Adipocyte (in vitro differentiated cells): ENCODE measurements at regions not wholly inside any gene's neighbourhood (a gene's known extent, or its start where the extent isn't known, plus 50 kb on each side); places are given as distances from the start of the nearest gene placed in this dataset.
"Not testable (repeated sequence)": the region's sequence is repeated elsewhere in the genome, so short reads cannot be mapped to it uniquely, and the experiment has no call there.

Source experiments
- DNase-seq: peaks from one replicate; pipeline ENCODE4 v3.0.0-alpha.2; 2015; ENCODE audit warnings: low read depth
- H3K27me3 ChIP-seq: replicated peaks from 2 replicates; pipeline ENCODE4 v1.7.0; 2013; ENCODE audit warnings: mild to moderate bottlenecking, low read length, moderate library complexity; ENCODE audit not compliant: control insufficient read depth, insufficient read depth
- H3K36me3 ChIP-seq: 2 replicates; pipeline ENCODE4 v1.7.0; 2013; ENCODE audit warnings: low read length, mild to moderate bottlenecking, moderate library complexity; ENCODE audit not compliant: control insufficient read depth, insufficient read depth, severe bottlenecking
- H3K4me1 ChIP-seq: 2 replicates; pipeline ENCODE4 v1.7.0; 2013; ENCODE audit warnings: mild to moderate bottlenecking, low read length, moderate library complexity; ENCODE audit not compliant: control insufficient read depth, insufficient read depth
- H3K4me3 ChIP-seq: 2 replicates; pipeline ENCODE4 v1.7.0; 2013; ENCODE audit warnings: mild to moderate bottlenecking, low read length, moderate library complexity
- H3K9ac ChIP-seq: 2 replicates; pipeline ENCODE4 v1.7.0; 2013; ENCODE audit warnings: mild to moderate bottlenecking, low read length, moderate library complexity
- H3K9me3 ChIP-seq: 2 replicates; pipeline ENCODE4 v1.7.0; 2013; ENCODE audit warnings: mild to moderate bottlenecking, low read length, moderate library complexity; ENCODE audit not compliant: control insufficient read depth

DNA sequence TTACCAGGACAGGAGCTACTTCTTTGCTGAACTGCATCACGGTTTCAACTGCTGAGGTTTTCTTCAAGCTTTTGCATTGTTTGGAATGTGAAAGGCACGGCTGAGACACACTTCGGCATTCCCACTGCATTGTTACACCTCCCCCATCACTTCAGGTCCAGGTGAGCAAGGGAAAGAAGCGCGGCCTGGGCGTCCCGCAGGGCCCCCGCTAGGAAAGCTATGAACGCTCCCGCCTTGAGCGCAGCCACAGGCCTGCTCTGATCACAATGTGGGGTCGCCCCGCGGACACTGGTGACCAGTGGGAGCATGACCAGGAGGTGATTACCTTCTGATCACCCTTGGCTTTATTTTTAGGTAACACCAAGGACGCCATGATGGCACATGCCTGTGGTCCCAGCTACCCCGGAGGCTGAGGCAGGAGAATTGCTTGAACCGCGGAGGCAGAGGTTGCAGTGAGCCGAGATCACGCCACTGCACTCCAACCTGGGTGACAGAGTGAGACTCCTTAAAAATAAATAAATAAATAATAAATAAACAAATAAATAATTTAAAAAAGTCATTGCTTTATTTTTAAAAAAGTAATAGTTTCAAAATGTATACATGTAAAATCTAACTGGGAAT, 82.2 kb upstream of the ANTXRL start:
- not testable (repeated sequence) for H3K9me3 ChIP-seq, DNase-seq, H3K4me3 ChIP-seq, H3K9ac ChIP-seq, H3K36me3 ChIP-seq, H3K4me1 ChIP-seq, H3K27me3 ChIP-seq

DNA sequence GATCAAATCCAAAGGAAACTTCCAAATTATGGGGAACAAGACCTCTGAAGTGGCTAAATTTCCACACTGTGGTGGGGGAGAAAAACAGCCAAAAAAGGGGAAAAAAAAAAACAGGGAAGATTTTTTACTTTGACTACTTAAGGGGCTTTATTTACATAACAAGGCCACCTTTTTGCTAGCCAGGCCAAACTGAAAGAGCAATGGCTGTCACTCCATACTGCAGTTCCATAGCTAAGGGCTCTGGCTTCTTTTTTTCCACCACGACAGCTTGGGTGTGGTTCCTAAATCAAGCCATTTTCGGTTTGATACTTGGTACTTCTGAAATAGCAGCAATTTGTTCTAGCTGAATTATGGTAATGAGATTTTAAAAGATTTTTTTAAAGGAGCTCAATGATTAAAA, 76.4 kb upstream of the ANTXRL start:
- not testable (repeated sequence) for H3K4me1 ChIP-seq, H3K4me3 ChIP-seq, H3K36me3 ChIP-seq, H3K27me3 ChIP-seq, H3K9ac ChIP-seq, DNase-seq, H3K9me3 ChIP-seq

DNA sequence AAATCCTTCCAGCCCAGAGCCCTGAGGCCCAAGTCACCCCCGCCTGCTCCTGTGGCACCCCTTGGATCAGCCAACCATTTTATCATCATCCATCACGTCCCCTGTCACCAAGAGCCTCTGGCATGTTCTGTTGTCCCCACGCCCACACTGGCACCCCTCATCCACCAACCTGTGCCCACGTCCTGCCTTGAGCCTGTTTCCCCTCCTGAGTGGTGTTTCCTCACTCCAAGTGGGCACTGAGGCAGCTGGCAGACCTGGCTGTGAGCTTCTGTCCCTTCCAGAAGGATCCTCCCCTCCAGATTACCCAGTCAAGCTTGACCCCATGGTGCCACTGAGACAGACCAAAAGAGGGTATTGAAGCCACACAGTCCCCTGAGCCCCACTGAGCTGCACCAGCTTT, 71.4 kb upstream of the ANTXRL start:
- Histone ChIP-seq H3K4me3 (no peak overlapping the region), H3K9me3 (no peaks in the 10 kb centered on the region), H3K4me1 (no peaks in the 10 kb centered on the region), H3K36me3 (no peaks in the 10 kb centered on the region), H3K9ac (no peak overlapping the region), H3K27me3 (peaks cover 11% of the 10 kb centered on the region)
- no peak for DNase-seq

DNA sequence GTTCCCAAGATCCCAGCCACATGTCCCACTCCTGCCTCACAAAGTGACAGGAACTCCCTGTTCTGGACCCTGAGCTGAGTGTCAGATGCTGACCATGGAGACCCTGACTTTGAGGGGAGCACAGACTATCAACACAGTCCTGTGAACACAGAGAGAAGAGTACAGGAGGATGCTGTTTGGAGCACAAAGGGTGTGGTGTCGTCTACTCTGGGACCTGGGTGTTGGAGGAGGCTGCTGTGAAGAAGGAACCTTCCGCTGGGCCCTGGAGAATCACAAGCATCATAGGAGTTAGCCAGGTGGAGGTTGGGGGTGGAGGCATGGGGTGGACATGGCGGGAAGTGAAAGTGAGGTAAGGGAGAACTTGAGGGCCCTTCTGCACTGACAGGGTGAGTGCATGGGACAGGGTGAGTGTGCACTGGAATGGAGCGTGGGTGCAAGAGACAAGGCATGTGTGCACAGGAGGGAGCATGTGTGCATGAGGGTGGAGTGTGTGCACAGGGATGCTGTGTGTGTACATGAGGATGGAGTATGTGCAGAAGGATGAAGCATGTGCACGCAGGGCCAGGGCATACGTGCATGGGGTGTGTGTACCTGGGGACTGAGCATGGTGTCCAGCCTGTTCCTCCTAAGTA, 70.7 kb upstream of the ANTXRL start:
- DNase-seq = no peak
- peaks cover 11% of the 10 kb centered on the region for H3K27me3 ChIP-seq
- no peaks in the 10 kb centered on the region for H3K4me1 ChIP-seq
- H3K9me3 ChIP-seq = no peaks in the 10 kb centered on the region
- H3K4me3 ChIP-seq = no peak overlapping the region
- H3K36me3 ChIP-seq = no peaks in the 10 kb centered on the region
- H3K9ac ChIP-seq = no peak overlapping the region

DNA sequence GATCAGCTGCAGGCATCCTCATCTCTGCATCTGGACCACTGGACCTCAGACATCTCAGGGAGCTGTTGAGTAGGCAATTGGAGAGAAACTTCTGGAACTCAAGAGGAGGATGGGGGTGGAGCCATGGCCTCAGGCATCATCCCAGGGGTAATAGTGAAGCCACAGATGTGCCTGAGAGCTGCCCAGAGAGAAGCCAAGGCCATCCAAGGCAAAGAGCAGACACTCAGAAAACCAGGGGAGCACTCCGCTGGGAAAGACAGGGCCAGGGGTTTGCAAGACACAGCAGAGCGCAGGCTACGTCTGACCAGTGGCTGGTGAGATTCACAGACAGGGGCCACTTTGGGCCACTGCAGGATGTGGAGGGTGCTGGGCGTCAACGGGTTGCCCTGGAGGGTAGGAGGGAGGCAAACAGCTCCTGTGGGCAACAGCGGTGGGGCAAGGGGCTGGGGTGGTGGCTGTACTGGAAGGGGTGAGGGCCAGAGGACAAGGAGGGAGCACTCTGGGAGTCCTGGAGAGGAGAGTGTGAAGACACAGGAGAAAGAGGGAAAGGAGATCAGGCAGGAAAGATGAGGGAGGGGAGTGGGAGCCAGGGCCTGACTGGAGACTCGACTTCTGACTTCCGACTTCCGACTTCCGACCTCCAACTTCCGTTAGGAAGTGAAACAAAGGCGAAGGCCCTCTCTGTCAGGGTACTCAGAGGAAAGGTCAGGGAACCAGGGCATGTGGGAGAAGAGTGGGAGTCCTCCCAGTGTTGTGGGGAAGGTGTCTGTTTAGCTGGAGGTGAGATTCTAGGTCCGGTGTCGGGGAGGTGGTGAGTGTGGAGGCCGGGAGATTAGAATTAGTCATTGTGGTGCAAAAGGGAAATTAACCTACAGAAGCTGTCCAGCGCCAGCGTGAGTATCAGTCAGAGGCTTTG, 69.7 kb upstream of the ANTXRL start:
- Histone ChIP-seq H3K4me1 (no peaks in the 10 kb centered on the region), H3K27me3 (peaks cover 11% of the 10 kb centered on the region), H3K9ac (no peak overlapping the region), H3K4me3 (no peak overlapping the region), H3K9me3 (no peaks in the 10 kb centered on the region), H3K36me3 (no peaks in the 10 kb centered on the region)
- no peak for DNase-seq

DNA sequence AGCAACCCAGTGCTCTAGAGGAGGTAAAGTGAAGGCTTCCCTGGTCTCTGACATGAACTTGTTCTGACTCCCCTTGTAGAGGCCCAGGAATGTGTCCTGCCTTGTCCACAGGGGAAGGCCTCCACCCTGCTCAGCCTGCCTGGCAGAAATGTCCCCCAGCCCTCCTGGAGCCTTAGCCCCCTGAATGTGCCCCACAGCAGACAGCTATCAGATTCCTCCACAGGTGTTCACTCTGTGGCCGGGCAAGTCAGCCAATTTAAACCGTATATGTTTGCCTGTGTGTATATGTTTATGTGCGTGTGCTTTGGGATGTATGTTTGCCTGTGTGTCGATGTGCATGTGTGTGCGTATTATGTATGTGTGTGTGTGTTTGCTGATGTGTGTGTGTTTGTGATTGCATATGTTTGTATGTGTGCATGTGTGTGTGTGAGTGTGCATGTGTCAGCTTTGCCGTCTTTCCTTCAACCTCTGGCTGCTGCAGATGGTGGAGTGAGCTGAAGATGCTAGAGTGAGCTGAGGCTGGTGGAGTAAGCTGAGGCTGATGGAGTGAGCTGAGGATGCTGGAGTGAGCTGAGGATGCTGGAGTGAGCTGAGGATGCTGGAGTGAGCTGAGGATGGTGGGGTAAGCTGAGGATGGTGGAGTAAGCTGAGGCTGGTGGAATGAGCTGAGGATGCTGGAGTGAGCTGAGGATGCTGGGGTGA, 68.9 kb upstream of the ANTXRL start:
- DNase-seq = no peak
- no peak overlapping the region for H3K4me3 ChIP-seq
- H3K9ac ChIP-seq = no peak overlapping the region
- peaks cover 11% of the 10 kb centered on the region for H3K27me3 ChIP-seq
- H3K36me3 ChIP-seq = no peaks in the 10 kb centered on the region
- H3K9me3 ChIP-seq = no peaks in the 10 kb centered on the region
- no peaks in the 10 kb centered on the region for H3K4me1 ChIP-seq

DNA sequence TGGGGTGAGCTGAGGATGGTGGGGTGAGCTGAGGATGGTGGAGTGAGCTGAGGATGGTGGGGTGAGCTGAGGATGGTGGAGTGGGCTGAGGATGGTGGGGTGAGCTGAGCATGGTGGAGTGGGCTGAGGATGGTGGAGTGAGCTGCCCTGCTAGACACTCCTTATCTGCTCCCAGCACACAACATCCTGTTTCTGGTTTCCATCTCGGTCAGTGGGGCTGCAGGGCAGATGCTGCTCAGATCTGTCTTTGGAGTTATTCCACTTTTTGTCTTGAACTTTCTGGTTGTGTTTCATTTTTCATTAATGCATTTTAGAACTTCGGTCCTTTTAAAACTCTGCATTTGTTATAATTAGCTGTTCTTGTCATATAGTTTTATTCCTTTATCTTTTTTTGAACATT, 67.9 kb upstream of the ANTXRL start:
- no peak overlapping the region for H3K4me3 ChIP-seq
- peaks cover 11% of the 10 kb centered on the region for H3K27me3 ChIP-seq
- H3K9ac ChIP-seq = no peak overlapping the region
- DNase-seq = no peak
- no peaks in the 10 kb centered on the region for H3K36me3 ChIP-seq
- no peaks in the 10 kb centered on the region for H3K4me1 ChIP-seq
- H3K9me3 ChIP-seq = no peaks in the 10 kb centered on the region

DNA sequence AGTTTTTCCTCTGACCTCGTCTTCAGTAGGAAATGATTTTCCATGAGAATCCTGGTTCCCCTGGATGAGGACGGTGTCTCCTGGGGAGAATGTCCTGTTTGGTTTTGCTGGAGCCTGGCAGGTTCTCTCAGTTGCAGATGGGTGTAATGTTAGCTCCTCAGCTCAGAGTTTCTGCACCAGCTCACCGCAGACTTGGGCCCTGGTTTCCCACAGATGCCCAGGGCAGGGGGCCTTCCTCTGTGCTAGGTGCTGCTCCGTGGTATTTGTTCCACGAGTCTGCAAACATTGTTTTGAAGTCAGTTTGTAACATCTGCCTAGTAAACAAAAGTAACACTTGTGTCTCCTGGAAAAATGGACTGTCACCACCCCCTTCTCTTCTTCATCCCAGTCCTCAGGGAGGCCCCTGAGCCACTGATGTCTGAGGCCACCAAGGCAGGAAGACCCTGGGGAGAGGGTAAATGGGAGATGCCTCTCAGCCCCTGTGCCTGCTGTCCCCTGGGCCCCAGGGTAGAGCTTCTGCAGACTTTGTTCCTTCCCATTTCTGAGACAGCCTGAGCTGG, 67.3 kb upstream of the ANTXRL start:
- not testable (repeated sequence) for DNase-seq, H3K9me3 ChIP-seq, H3K9ac ChIP-seq, H3K4me1 ChIP-seq, H3K36me3 ChIP-seq, H3K4me3 ChIP-seq
- peaks cover 11% of the 10 kb centered on the region for H3K27me3 ChIP-seq

DNA sequence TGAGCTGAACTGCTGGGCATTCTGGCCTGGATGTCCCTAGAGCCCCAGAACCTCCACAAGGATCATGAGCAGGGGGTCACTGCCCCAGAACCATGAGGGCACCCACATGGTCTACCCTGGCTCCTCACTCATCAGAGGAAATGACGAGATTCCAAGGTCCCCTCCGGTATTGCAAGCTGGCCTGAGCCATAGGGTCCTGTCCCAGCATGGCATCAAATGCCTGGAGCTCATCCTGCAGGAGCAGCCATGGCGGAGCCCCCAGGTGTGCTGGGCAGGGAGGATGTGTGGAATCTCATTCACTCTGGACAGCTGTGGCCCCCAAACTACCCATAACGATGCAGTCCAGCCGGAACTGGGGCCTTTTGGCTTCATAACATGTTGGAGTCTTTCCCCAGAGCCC, 66.6 kb upstream of the ANTXRL start:
- no peak for DNase-seq
- H3K9me3 ChIP-seq = no peaks in the 10 kb centered on the region

DNA sequence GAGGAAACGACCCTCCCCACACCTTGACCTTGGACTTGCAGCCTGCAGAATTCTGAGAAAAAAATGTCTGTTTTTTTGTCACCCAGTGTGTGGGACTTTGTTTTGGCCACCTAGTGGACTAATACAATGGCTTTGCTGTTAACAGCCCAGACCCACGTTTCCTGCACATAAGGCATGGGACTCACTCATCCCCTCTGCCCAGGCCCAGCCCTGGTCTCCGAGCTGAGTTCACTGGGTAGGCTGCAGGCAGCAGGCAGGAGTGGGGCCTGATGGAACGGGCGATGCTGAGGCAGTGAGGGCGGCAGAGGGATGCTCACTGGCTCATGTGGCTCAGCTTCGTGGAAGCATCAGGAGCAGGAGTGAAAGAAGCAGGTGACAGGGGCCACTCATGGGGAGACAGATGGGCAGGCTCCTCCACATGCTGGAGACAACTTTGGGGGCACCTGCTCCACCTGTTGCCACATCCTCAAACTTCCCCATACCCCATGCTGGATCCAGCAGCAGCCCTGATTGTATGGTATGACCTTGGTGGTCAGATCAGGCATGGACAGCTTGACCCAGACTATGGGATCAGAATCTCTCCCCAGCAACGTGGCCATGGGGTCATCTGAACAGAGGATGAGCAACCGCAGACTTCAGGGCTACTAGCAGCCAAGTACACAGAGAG, 65.8 kb upstream of the ANTXRL start:
- Histone ChIP-seq H3K27me3 (peaks cover 4% of the 10 kb centered on the region), H3K4me1 (no peaks in the 10 kb centered on the region), H3K9ac (no peak overlapping the region), H3K9me3 (no peaks in the 10 kb centered on the region), H3K36me3 (no peaks in the 10 kb centered on the region), H3K4me3 (no peak overlapping the region)
- no peak for DNase-seq

More for the DNA sequence above, 66.6 kb upstream of the ANTXRL start:
- no peaks in the 10 kb centered on the region for H3K36me3 ChIP-seq
- H3K4me1 ChIP-seq = no peaks in the 10 kb centered on the region
- peaks cover 11% of the 10 kb centered on the region for H3K27me3 ChIP-seq
- no peak overlapping the region for H3K4me3 ChIP-seq
- no peak overlapping the region for H3K9ac ChIP-seq
